Natural killer cell (primary cell): ENCODE measurements at regions not wholly inside any gene's neighbourhood (a gene's known extent, or its start where the extent isn't known, plus 50 kb on each side); places are given as distances from the start of the nearest gene placed in this dataset.
"Not testable (repeated sequence)": the region's sequence is repeated elsewhere in the genome, so short reads cannot be mapped to it uniquely, and the experiment has no call there.

Source experiments
- ATAC-seq, 3 donors: fragments of 150-1000 bp in 2 of 3; fragments of 200-7000 bp in 1 of 3; cut with Tn5 transposase; 1 replicate in 1 of 3; 2 replicates in 2 of 3; pipeline ENCODE4 v1.10.0; 2021; ENCODE audit warnings: mild to moderate bottlenecking in 2 of 3, moderate library complexity in 2 of 3
- DNase-seq, 2 donors: peaks; one replicate each; pipeline versions ENCODE4 v3.0.0 to v3.0.0-alpha.2; 2013 to 2021; ENCODE audit warnings: mixed read lengths in 1 of 2
- H3K27ac ChIP-seq: one replicate; pipeline ENCODE4 v1.5.1; 2013; ENCODE audit warnings: mild to moderate bottlenecking, low read length
- H3K27me3 ChIP-seq: one replicate; pipeline ENCODE4 v1.6.1; 2013; ENCODE audit warnings: low read length; ENCODE audit not compliant: control insufficient read depth, insufficient read depth
- H3K36me3 ChIP-seq: one replicate; pipeline ENCODE4 v1.6.1; 2013; ENCODE audit warnings: low read length; ENCODE audit not compliant: control insufficient read depth, insufficient read depth
- H3K4me1 ChIP-seq: one replicate; pipeline ENCODE4 v1.6.1; 2013; ENCODE audit warnings: low read length; ENCODE audit not compliant: control insufficient read depth, insufficient read depth
- H3K4me3 ChIP-seq: one replicate; pipeline ENCODE4 v1.5.1; 2013; ENCODE audit warnings: low read length
- H3K9me3 ChIP-seq: one replicate; pipeline ENCODE4 v1.6.1; 2013; ENCODE audit warnings: low read length; ENCODE audit not compliant: control insufficient read depth, insufficient read depth
- H3K27ac Mint-ChIP-seq, 2 donors: one replicate each; pipeline ENCODE4 v1.8.0; 2022; ENCODE audit warnings: mild to moderate bottlenecking in 2 of 2, mixed read lengths in 2 of 2, moderate library complexity in 1 of 2
- H3K27me3 Mint-ChIP-seq, 2 donors: one replicate each; pipeline ENCODE4 v1.8.0; 2022; ENCODE audit warnings: low read depth in 2 of 2, mixed read lengths in 2 of 2
- H3K36me3 Mint-ChIP-seq: one replicate; pipeline ENCODE4 v1.8.0; 2022; ENCODE audit warnings: mixed read lengths
- H3K4me1 Mint-ChIP-seq, 2 donors: one replicate each; pipeline ENCODE4 v1.8.0; 2022; ENCODE audit warnings: mixed read lengths in 2 of 2
- H3K4me3 Mint-ChIP-seq: one replicate; pipeline ENCODE4 v1.8.0; 2022; ENCODE audit warnings: mild to moderate bottlenecking, moderate library complexity, mixed read lengths
- H3K9me3 Mint-ChIP-seq, 2 donors: one replicate each; pipeline ENCODE4 v1.8.0; 2022; ENCODE audit warnings: mixed read lengths in 2 of 2
- CTCF ChIP-seq: fragments of 200-600 bp; IDR thresholded peaks from one replicate; pipeline ENCODE4 v1.8.0; 2022; ENCODE audit warnings: antibody characterized with exemption
- WGBS: methylation state at CpG from one replicate; pipeline ENCODE4 v1.1.7; 2013; ENCODE audit warnings: missing lambda C conversion rate; ENCODE audit not compliant: insufficient coverage; 5-methylcytosine and 5-hydroxymethylcytosine counted together
- intact Hi-C: fragments of 100-400 bp; cut with micrococcal nuclease; formaldehyde crosslinking; loops from one replicate; pipeline ENCODE4 v1.14.2; 2022

GRCh38 chr9:63859475-63860215 lies 1425.4 kb downstream of the FOXD4L5 start:
- H3K27ac ChIP-seq = no peak overlapping the region
- peak overlapping the region in 1 of 2 donors; percentile 52 for H3K27ac Mint-ChIP-seq
- no peaks in the 10 kb centered on the region for H3K27me3 Mint-ChIP-seq
- no peaks in the 10 kb centered on the region for H3K4me1 ChIP-seq
- intact Hi-C loops = no loop called here
- H3K36me3 ChIP-seq = no peaks in the 10 kb centered on the region
- 53% methylated on average over 48 of the region's 52 CpGs for WGBS
- DNase-seq (peak; percentile 7 to 15), ATAC-seq (peak in 2 of 3 donors; percentile 44 to 64)
- peaks cover 6% of the 10 kb centered on the region for H3K36me3 Mint-ChIP-seq
- H3K4me3 Mint-ChIP-seq = no peak overlapping the region
- TF ChIP-seq CTCF = no peak
- H3K9me3 ChIP-seq = peaks cover 7% of the 10 kb centered on the region
- H3K27me3 ChIP-seq = no peaks in the 10 kb centered on the region
- no peaks in the 10 kb centered on the region for H3K4me1 Mint-ChIP-seq
- peaks cover 6 to 19% of the 10 kb centered on the region in 2 donors for H3K9me3 Mint-ChIP-seq
- peak overlapping the region; percentile 22 for H3K4me3 ChIP-seq

GRCh38 chr9:63859090-63859474 lies 1425.9 kb downstream of the FOXD4L5 start:
- H3K4me1 ChIP-seq = not testable (repeated sequence)
- H3K4me3 ChIP-seq = peak overlapping the region; percentile 22

GRCh38 chr9:63853140-63853751 lies 1431.8 kb downstream of the FOXD4L5 start:
- H3K9me3 ChIP-seq, H3K4me3 ChIP-seq, ATAC-seq, H3K4me1 Mint-ChIP-seq, DNase-seq, H3K36me3 ChIP-seq, H3K4me1 ChIP-seq, H3K4me3 Mint-ChIP-seq, intact Hi-C loops, H3K27ac ChIP-seq, H3K27ac Mint-ChIP-seq, H3K27me3 ChIP-seq, H3K27me3 Mint-ChIP-seq: not testable (repeated sequence)
- WGBS = 89% methylated on average over 14 of the region's 15 CpGs
- Mint-ChIP-seq H3K36me3 (peaks cover 13% of the 10 kb centered on the region), H3K9me3 (peaks cover 9 to 12% of the 10 kb centered on the region in 2 donors)

More at GRCh38 chr9:63859090-63859474, 1425.9 kb downstream of the FOXD4L5 start:
- H3K4me1 Mint-ChIP-seq, H3K36me3 Mint-ChIP-seq, H3K27ac Mint-ChIP-seq, DNase-seq, H3K27me3 ChIP-seq, H3K9me3 ChIP-seq, H3K4me3 Mint-ChIP-seq, H3K27ac ChIP-seq, ATAC-seq, H3K36me3 ChIP-seq, intact Hi-C loops, H3K27me3 Mint-ChIP-seq: not testable (repeated sequence)
- 51% methylated on average over 24 of the region's 24 CpGs for WGBS
- peaks cover 6 to 19% of the 10 kb centered on the region in 2 donors for H3K9me3 Mint-ChIP-seq

GRCh38 chr9:63824804-63825203 lies 1460.2 kb downstream of the FOXD4L5 start:
- 29% methylated on average over 1 of the region's 1 CpG for WGBS
- H3K27ac ChIP-seq, H3K4me3 Mint-ChIP-seq, ATAC-seq, H3K27me3 Mint-ChIP-seq, H3K4me1 Mint-ChIP-seq, H3K9me3 ChIP-seq, H3K36me3 Mint-ChIP-seq, DNase-seq, H3K27ac Mint-ChIP-seq, H3K27me3 ChIP-seq, H3K36me3 ChIP-seq, H3K4me1 ChIP-seq, H3K4me3 ChIP-seq, intact Hi-C loops: not testable (repeated sequence)
- peaks cover 10 to 11% of the 10 kb centered on the region in 2 donors for H3K9me3 Mint-ChIP-seq

GRCh38 chr9:63823375-63824201 lies 1461.4 kb downstream of the FOXD4L5 start:
- H3K27me3 Mint-ChIP-seq, H3K27me3 ChIP-seq, H3K9me3 ChIP-seq, intact Hi-C loops, H3K36me3 Mint-ChIP-seq, H3K36me3 ChIP-seq, H3K27ac ChIP-seq, H3K4me3 ChIP-seq, H3K27ac Mint-ChIP-seq, H3K4me3 Mint-ChIP-seq, H3K4me1 ChIP-seq, H3K4me1 Mint-ChIP-seq: not testable (repeated sequence)
- peaks cover 7 to 11% of the 10 kb centered on the region in 2 donors for H3K9me3 Mint-ChIP-seq
- ATAC-seq (peak in 2 of 3 donors; percentile 54 to 84), DNase-seq (peak in 1 of 2 donors; percentile 12)
- 59% methylated on average over 8 of the region's 8 CpGs for WGBS

- H3K27ac ChIP-seq, H3K27ac Mint-ChIP-seq, intact Hi-C loops, H3K4me3 Mint-ChIP-seq, H3K9me3 ChIP-seq, H3K27me3 ChIP-seq, H3K36me3 Mint-ChIP-seq, H3K36me3 ChIP-seq, DNase-seq, H3K27me3 Mint-ChIP-seq, H3K4me3 ChIP-seq, H3K4me1 ChIP-seq: not testable (repeated sequence)
- peak in 1 of 3 donors; percentile 48 for ATAC-seq
- 62% methylated on average over 3 of the region's 6 CpGs for WGBS
- H3K4me1 Mint-ChIP-seq = peaks cover 5 to 11% of the 10 kb centered on the region in 2 donors
- H3K9me3 Mint-ChIP-seq = peaks cover 7 to 11% of the 10 kb centered on the region in 2 donors
These were observed 1462.2 kb downstream of the FOXD4L5 start for GRCh38 chr9:63822615-63823374.
